Activated CD4-positive, alpha-beta T cell treated with anti-CD3 and anti-CD28 coated beads, Interleukin-2, Interleukin-4, amounts not matched to agents 100 ng/mL and 50 ng/mL, durations not matched to agents 16 hours and 8 hours (primary cell): ENCODE measurements at regions not wholly inside any gene's neighbourhood (a gene's known extent, or its start where the extent isn't known, plus 50 kb on each side); places are given as distances from the start of the nearest gene placed in this dataset.
"Not testable (repeated sequence)": the region's sequence is repeated elsewhere in the genome, so short reads cannot be mapped to it uniquely, and the experiment has no call there.

Source experiments
- DNase-seq: peaks from one replicate; pipeline ENCODE4 v3.0.0-alpha.2; 2020; ENCODE audit warnings: low spot score

DNA sequence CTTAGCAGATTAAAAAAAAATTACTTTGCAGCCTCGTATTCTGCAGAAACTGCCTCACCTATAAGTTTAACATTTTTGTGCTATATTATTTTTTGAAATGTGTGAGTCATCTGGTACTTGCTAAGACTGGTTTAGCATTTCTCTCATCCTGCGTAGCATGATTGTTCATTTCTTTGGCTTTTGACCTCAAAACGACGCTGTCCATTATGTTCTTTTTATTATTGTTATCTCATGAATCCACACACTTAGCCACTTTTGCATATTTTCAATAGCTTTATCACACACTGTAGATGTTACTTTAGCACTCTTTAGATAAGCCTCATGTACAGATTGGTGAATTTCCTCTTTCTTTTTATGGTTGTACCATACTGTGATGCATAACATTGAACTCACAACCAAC, 1004.9 kb upstream of the NCAM2 start:
- no peak for DNase-seq

DNA sequence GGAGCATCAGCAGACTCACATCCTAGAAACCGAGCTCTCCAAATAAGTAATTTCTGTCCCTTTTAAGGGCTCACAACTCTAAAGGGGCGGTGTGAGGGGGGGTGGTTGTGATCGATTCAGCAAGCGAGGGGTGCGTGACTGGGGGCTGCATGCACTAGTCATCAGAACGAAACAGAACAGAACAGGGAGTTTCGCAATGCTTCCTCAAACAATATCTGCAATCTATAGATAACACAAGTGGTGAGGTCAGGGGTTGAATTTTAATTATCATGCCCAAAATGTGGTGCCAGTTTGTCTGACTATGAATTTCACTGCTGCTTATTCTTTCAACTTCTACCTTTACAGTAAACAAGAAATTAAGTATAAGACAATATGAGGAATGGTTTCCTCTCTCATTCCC, 1003.0 kb upstream of the NCAM2 start:
- no peak for DNase-seq

DNA sequence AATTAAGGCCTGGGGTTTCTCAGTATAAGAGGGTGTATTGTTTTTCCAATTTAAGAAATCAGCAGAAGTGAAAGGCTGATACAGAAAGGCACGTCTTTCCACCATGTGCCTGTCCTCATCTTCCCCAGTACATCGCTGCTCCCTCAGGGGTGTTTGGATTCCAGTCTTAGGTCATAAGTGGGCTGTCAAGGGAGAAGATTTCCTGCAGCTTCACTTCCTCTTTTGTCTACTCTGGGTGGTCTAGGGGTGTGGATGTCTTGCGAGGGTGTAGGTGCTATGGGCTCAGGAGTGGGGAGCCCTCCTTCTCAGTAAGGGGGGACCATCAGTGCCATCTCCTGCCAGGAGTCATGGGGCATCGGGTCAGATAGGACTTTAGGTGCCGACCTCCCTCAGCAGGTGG, 999.8 kb upstream of the NCAM2 start:
- no peak for DNase-seq

DNA sequence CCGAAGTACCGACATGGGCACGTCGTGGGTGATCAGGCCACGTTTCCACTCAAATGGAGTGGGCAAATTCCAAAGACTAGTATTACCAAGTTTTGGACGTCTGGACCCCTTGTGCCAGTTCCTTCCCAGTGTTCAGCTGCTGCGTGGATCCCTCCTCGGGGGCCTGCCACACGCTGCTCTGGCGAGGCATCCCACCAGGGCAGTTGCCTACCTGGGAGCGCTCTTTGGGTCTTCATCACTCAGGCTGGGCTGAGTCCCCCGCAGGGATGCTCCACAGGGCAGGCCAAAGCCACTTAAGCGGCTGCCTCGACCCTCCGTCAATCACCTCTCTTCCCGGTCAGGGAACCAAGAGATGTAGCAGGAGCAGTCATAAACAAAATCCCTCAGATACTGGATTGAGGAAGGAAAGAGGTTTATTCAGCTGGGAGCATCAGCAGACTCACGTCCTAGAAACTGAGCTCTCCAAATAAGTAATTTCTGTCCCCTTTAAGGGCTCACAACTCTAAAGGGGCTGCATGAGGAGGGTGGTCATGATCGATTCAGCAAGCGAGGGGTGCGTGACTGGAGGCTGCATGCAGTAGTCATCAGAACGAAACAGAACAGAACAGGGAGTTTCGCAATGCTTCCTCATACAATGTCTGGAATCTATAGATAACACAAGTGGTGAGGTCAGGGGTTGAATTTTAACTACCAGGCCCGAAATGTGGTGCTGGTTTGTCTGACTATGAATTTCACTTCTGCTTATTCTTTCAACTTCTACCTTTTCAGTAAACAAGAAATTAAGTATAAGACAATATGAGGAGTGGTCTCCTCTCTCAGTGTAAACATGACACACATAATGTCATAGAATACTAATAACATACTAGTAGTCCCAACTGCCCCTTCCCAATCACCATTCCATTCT, 998.6 kb upstream of the NCAM2 start:
- no peak for DNase-seq

DNA sequence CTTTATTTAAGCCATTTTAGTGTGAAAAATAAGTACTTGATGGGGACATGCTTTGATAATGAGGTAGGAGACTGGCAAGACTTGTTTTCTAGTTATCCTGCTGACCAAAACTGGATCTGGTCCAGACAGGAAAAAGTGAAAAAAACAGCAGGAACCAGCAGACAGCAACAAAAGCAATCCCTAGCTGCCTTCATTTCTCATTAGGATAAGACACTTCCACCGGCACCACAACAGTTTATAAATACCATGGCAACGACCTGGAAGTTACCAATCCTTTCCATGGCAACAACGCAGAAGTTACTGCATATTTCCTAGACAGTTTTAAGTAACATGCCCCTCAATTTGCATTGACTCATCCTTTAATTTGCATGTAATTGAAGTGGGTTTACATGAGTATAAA, 993.8 kb upstream of the NCAM2 start:
- DNase-seq: no peak

GRCh38 chr21:20010691-20011200, 987.5 kb upstream of the NCAM2 start:
- DNase-seq: no peak

DNA sequence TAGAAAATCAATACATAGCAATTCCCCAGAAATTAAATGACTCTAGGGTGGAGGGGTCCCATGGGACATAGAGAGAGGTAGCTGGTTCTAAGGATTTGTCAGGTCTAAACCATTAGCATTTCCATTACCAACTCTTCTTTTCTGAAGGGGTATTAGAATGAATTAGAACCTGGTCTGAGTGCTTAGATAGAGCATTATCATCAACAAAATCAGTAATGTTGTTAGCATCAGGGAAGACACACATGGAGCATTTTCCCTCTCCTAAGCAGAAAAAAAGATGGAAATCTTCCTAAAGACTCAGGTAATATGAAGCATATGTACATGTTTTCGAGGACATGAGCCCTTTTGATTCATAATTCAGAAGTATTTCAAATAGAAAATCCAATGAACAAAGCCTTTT, 984.4 kb upstream of the NCAM2 start:
- DNase-seq: no peak

DNA sequence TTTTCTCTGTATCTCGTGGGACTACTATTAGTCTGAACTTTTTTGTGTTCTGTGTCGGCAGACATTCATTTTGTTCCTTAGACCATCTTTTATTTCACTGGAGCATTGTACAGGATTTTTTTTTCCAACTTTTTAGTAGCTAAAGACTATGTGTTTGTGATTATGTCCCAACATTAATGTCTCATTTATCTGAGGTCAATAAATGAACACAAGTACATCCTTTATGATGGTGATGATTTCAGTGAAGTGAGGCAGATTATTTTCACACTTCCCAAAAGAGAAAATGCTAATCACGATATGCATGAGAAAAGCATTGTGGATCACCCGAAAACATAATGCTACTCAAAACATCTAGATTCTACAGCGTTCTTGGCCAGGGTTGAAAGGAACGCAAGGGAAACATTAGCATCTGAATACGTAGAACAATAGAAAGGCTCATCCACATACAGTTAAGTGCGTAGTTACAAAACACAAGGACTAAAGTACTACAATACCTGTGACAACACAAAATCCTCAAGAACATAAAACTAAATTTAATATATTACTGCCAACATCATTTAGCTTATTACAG, 981.7 kb upstream of the NCAM2 start:
- no peak for DNase-seq

- no peak for DNase-seq
Measured at GRCh38 chr21:20020026-20020425, 978.2 kb upstream of the NCAM2 start.

- no peak for DNase-seq
Measured at GRCh38 chr21:20023193-20023592, 975.0 kb upstream of the NCAM2 start.

DNA sequence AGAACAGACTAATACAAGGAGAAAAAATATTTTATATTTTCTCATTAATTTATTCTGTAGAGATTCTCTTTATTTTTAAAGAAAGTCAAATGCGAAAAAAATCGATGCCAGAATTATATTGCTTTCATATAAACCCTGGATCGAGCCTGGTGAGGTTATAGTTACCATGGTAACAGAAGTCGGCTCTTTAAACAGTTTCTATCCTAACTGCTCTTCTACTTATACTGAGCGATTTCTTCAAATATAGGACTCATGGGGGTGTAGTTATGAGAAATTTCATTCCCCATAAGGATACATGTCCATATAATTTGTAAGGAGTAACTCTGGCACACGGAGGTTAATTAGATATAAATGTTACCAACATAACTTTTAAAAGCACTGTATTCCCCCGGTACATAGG, 973.5 kb upstream of the NCAM2 start:
- DNase-seq: no peak

DNA sequence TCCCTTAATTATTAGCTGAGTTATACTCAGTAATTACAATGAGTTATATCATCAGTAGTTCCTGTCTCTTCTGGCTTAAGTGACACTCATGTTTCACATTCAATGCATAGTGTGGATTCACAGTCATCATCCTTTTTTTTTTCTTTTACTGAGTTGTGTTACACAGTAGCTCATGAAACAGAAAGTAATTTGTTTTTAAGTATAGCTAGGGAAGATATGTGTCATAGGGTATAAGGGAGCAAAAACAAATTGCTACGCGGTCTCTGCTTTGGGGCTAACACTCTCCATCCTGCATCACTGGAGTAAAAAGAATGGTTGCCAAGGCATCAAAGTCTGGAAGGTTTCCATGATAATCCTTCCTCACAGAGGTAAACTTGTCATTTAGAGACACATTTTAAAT, 971.7 kb upstream of the NCAM2 start:
- DNase-seq: no peak

GRCh38 chr21:20030390-20030789, 967.8 kb upstream of the NCAM2 start:
- DNase-seq: no peak

GRCh38 chr21:20031807-20032206, 966.4 kb upstream of the NCAM2 start:
- DNase-seq: no peak

GRCh38 chr21:20040768-20041167, 957.4 kb upstream of the NCAM2 start:
- no peak for DNase-seq

DNA sequence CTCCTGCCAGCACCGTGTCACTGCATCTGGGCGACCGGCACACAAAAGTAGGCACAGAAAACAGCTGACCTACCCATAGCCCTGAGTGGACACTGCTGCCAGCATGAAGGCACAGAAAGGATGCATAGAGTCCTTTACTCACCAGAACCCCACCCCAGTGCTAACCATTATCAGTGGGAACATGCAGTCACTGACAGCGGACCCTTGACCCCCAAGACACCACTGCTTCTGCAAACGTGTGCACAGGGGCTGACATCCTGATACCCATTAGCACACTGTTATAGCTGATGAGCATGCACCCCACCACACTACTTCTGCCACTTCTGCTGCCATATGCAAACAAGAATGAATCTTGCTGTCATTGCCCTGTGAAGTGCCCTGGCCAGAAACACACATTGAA, 953.0 kb upstream of the NCAM2 start:
- no peak for DNase-seq

DNA sequence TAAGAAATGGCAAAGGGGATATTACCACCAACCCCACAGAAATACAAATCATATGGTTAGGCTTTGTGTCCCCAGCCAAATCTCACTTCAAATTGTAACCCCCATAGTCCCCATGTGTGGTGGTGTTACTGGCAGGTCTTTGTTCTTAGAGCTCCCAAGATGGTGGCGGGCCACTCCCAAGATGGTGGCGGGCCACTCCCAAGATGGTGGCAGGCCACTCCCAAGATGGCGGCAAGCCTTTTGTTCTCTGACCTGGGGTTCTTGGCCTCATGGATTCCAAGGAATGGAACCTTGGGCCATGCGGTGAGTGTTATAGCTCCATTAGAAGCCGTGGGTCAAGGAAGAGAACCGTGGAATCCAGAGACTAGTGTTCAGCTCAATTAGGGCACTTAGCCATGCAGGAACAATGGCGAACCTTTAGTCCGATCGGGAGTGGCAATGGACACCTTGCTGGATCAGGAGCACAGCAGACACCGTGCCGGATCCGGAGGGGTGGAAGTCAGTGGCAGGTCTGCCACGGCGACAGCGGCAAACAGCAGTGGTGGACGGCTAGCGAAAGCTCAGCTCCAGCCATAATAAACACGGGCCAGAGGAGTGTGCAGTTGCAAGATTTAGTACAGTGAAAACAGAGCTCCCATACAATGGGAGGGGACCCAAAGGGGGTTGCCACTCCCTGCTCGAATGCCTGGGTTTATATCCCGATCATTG, 949.9 kb upstream of the NCAM2 start:
- DNase-seq: not testable (repeated sequence)

GRCh38 chr21:20083336-20083735, 914.9 kb upstream of the NCAM2 start:
- no peak for DNase-seq

GRCh38 chr21:20083925-20084324, 914.3 kb upstream of the NCAM2 start:
- DNase-seq: no peak

GRCh38 chr21:20086508-20086907, 911.7 kb upstream of the NCAM2 start:
- no peak for DNase-seq

DNA sequence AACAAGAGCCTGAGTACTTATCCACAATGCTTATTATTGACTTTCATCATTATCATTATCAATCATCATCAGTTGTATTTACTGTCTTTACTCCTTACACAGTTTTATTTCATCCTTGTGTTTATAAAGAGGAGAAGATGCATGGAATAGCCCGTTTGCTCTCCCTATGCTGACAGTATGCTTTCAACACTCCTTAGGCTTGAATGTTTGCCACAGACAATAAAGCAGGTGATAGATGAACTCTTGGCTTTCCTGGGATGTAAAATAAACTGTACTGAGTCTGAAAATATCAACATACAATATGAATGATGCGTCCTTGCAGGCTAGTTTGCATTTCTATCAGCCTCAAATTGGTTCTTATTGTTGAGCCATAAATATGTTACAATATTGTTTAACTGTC, 891.8 kb upstream of the NCAM2 start:
- DNase-seq: no peak

DNA sequence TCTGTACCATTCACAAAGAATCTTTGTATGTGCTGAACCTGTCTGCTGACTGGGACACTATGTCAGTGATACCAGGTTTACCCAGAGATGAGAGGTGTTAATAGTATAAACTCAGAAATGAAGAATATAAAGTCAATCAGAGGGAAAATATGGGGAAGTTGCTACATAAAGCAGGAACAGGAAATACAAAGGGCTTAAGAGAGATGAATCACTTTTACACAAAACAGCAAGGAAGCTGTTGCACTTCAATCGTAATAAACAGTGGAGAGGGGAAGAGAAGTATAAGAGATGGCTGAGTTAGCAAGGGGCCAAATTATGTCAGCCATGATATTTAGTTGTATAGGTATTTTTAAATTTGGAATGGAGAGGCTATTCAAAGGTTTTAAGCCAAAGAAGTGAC, 890.2 kb upstream of the NCAM2 start:
- DNase-seq: no peak

- no peak for DNase-seq
Measured at GRCh38 chr21:20108976-20109540, 889.2 kb upstream of the NCAM2 start.
